HepG2 (cell line): ENCODE measurements at regions not wholly inside any gene's neighbourhood (a gene's known extent, or its start where the extent isn't known, plus 50 kb on each side); places are given as distances from the start of the nearest gene placed in this dataset.

Source experiments
- HCFC1 ChIP-seq: fragments of 150-350 bp; IDR thresholded peaks from 2 replicates; pipeline ENCODE4 v1.6.1; 2014; ENCODE audit warnings: low read depth, low read length
- MED8 ChIP-seq: sonication (generic); formaldehyde crosslinking; IDR thresholded peaks from 2 replicates; pipeline ENCODE4 v1.8.1; 2023; ENCODE audit warnings: mild to moderate bottlenecking, missing genetic modification reagents; ENCODE audit not compliant: insufficient replicate concordance
- MIXL1 ChIP-seq: IDR thresholded peaks from 2 replicates; pipeline ENCODE4 v1.6.1; 2016
- MYNN ChIP-seq: sonication (generic); formaldehyde crosslinking; IDR thresholded peaks from 2 replicates; pipeline ENCODE4 v1.4.0; 2020; ENCODE audit warnings: mild to moderate bottlenecking, low read depth, missing genetic modification reagents
- PHB2 ChIP-seq: fragments of 450-650 bp; IDR thresholded peaks from 2 replicates; pipeline ENCODE4 v1.6.1; 2018; ENCODE audit not compliant: partially characterized antibody
- PHF5A ChIP-seq: IDR thresholded peaks from one replicate; pipeline ENCODE4 v1.6.1; 2018; ENCODE audit warnings: low read depth, missing genetic modification reagents; ENCODE audit not compliant: unreplicated experiment
- PLRG1 ChIP-seq: fragments of 450-650 bp; conservative IDR thresholded peaks from 2 replicates; pipeline ENCODE4 v1.6.1; 2016
- POGZ ChIP-seq: sonication (generic); formaldehyde crosslinking; IDR thresholded peaks from 2 replicates; pipeline ENCODE4 v1.4.0; 2020; ENCODE audit warnings: mild to moderate bottlenecking, missing genetic modification reagents
- STAG1 ChIP-seq: sonication (generic); formaldehyde crosslinking; IDR thresholded peaks from 2 replicates; pipeline ENCODE4 v1.4.0; 2020; ENCODE audit warnings: missing genetic modification reagents
- TRIM24 ChIP-seq: sonication (generic); formaldehyde crosslinking; IDR thresholded peaks from 2 replicates; pipeline ENCODE4 v1.8.0; 2022; ENCODE audit warnings: mild to moderate bottlenecking, missing genetic modification reagents
- ZNF121 ChIP-seq: sonication (generic); formaldehyde crosslinking; IDR thresholded peaks from 2 replicates; pipeline ENCODE4 v1.5.0; 2020; ENCODE audit warnings: mild to moderate bottlenecking, missing genetic modification reagents
- ZNF333 ChIP-seq: sonication (generic); formaldehyde crosslinking; IDR thresholded peaks from 2 replicates; pipeline ENCODE4 v1.4.0; 2020; ENCODE audit warnings: mild to moderate bottlenecking, missing genetic modification reagents, borderline replicate concordance
- ZNF446 ChIP-seq: sonication (generic); formaldehyde crosslinking; IDR thresholded peaks from 2 replicates; pipeline ENCODE4 v1.5.0; 2020; ENCODE audit warnings: mild to moderate bottlenecking, missing genetic modification reagents
- ZNF777 ChIP-seq: sonication (generic); formaldehyde crosslinking; IDR thresholded peaks from 2 replicates; pipeline ENCODE4 v1.4.0; 2020; ENCODE audit warnings: missing genetic modification reagents
- ZNF841 ChIP-seq: sonication (generic); formaldehyde crosslinking; IDR thresholded peaks from 2 replicates; pipeline ENCODE4 v1.8.1; 2023; ENCODE audit warnings: missing genetic modification reagents, borderline replicate concordance
- ZNF879 ChIP-seq: sonication (generic); formaldehyde crosslinking; IDR thresholded peaks from 2 replicates; pipeline ENCODE4 v1.8.1; 2023; ENCODE audit warnings: missing genetic modification reagents
- ZSCAN25 ChIP-seq: sonication (generic); formaldehyde crosslinking; IDR thresholded peaks from 2 replicates; pipeline ENCODE4 v1.8.0; 2022; ENCODE audit warnings: mild to moderate bottlenecking, missing genetic modification reagents
- TF ChIP-seq, protein P1 (sequence below): sonication (generic); formaldehyde crosslinking; IDR thresholded peaks from 2 replicates; pipeline ENCODE4 v1.8.0; 2022; ENCODE audit warnings: mild to moderate bottlenecking, missing genetic modification reagents, borderline replicate concordance
- TF ChIP-seq, protein P2 (sequence below): sonication (generic); formaldehyde crosslinking; IDR thresholded peaks from 2 replicates; pipeline ENCODE4 v1.5.0; 2020; ENCODE audit warnings: missing genetic modification reagents
- TF ChIP-seq, protein P3 (sequence below): fragments of 450-650 bp; IDR thresholded peaks from 2 replicates; pipeline ENCODE4 v1.6.1; 2016
- TF ChIP-seq, protein P4 (sequence below): sonication (generic); formaldehyde crosslinking; conservative IDR thresholded peaks from 2 replicates; pipeline ENCODE4 v1.8.0; 2022; ENCODE audit warnings: missing genetic modification reagents
- TF ChIP-seq, protein P5 (sequence below): sonication (generic); formaldehyde crosslinking; IDR thresholded peaks from 2 replicates; pipeline ENCODE4 v1.5.0; 2020; ENCODE audit warnings: mild to moderate bottlenecking, missing genetic modification reagents

DNA sequence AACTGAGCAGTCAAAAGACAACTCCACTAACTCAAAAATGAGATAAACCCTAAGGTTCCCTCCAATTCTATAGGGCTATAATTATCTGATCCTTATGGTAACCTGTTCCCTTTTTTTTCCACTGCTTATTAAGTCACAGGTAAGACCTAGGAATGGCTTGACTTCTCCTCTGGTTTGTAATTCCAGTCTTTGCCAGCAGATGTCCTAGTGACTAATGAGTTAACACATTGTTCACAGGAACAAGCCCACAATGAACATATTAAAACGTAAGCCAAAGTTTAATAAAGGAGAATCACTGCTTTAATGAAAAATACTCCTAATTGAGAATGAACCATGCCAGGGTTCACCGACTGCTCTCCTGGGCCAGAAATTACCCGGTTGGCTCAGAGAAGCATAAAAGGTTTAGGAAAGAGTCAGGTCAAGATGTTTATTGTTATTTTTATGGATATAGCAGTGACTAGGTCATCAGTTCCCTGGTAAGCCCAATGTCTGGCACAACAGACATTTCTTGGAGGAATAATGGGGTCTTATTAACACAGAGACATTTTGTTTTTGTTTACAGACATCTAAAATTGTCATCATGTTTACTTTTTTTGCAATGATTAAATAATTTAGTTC is 120.1 kb downstream of the ELAPOR2 start (continued):
- TF ChIP-seq, protein P1, sequence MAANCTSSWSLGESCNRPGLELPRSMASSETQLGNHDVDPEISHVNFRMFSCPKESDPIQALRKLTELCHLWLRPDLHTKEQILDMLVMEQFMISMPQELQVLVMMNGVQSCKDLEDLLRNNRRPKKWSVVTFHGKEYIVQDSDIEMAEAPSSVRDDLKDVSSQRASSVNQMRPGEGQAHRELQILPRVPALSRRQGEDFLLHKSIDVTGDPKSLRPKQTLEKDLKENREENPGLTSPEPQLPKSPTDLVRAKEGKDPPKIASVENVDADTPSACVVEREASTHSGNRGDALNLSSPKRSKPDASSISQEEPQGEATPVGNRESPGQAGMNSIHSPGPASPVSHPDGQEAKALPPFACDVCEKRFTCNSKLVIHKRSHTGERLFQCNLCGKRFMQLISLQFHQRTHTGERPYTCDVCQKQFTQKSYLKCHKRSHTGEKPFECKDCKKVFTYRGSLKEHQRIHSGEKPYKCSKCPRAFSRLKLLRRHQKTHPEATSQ (CRISPR knock-in tag) = no peak
- TF ChIP-seq ZNF777 (CRISPR knock-in tag) = no peak
- 0 out of 2 replicates have a peak, but pooled peaks have one; percentile 65 for TF ChIP-seq MIXL1 (CRISPR knock-in tag)
- no peak for TF ChIP-seq POGZ (CRISPR knock-in tag)
- TF ChIP-seq STAG1 = peak; percentile 70
- TF ChIP-seq, protein P2, sequence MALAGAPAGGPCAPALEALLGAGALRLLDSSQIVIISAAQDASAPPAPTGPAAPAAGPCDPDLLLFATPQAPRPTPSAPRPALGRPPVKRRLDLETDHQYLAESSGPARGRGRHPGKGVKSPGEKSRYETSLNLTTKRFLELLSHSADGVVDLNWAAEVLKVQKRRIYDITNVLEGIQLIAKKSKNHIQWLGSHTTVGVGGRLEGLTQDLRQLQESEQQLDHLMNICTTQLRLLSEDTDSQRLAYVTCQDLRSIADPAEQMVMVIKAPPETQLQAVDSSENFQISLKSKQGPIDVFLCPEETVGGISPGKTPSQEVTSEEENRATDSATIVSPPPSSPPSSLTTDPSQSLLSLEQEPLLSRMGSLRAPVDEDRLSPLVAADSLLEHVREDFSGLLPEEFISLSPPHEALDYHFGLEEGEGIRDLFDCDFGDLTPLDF (CRISPR knock-in tag) = no peak
- TF ChIP-seq PLRG1 = no peak
- no peak for TF ChIP-seq HCFC1
- no peak for TF ChIP-seq PHF5A (CRISPR knock-in tag)
- no peak for TF ChIP-seq ZNF446 (CRISPR knock-in tag)
- no peak for TF ChIP-seq ZNF841 (CRISPR knock-in tag)
- no peak for TF ChIP-seq PHB2
- TF ChIP-seq TRIM24 (CRISPR knock-in tag) = no peak
- no peak for TF ChIP-seq MED8 (CRISPR knock-in tag)
- TF ChIP-seq, protein P3, sequence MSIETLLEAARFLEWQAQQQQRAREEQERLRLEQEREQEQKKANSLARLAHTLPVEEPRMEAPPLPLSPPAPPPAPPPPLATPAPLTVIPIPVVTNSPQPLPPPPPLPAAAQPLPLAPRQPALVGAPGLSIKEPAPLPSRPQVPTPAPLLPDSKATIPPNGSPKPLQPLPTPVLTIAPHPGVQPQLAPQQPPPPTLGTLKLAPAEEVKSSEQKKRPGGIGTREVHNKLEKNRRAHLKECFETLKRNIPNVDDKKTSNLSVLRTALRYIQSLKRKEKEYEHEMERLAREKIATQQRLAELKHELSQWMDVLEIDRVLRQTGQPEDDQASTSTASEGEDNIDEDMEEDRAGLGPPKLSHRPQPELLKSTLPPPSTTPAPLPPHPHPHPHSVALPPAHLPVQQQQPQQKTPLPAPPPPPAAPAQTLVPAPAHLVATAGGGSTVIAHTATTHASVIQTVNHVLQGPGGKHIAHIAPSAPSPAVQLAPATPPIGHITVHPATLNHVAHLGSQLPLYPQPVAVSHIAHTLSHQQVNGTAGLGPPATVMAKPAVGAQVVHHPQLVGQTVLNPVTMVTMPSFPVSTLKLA = no peak
- TF ChIP-seq, protein P4, sequence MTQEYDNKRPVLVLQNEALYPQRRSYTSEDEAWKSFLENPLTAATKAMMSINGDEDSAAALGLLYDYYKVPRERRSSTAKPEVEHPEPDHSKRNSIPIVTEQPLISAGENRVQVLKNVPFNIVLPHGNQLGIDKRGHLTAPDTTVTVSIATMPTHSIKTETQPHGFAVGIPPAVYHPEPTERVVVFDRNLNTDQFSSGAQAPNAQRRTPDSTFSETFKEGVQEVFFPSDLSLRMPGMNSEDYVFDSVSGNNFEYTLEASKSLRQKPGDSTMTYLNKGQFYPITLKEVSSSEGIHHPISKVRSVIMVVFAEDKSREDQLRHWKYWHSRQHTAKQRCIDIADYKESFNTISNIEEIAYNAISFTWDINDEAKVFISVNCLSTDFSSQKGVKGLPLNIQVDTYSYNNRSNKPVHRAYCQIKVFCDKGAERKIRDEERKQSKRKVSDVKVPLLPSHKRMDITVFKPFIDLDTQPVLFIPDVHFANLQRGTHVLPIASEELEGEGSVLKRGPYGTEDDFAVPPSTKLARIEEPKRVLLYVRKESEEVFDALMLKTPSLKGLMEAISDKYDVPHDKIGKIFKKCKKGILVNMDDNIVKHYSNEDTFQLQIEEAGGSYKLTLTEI (CRISPR knock-in tag) = no peak
- no peak for TF ChIP-seq ZNF879 (CRISPR knock-in tag)
- no peak for TF ChIP-seq ZSCAN25 (CRISPR knock-in tag)
- TF ChIP-seq, protein P5, sequence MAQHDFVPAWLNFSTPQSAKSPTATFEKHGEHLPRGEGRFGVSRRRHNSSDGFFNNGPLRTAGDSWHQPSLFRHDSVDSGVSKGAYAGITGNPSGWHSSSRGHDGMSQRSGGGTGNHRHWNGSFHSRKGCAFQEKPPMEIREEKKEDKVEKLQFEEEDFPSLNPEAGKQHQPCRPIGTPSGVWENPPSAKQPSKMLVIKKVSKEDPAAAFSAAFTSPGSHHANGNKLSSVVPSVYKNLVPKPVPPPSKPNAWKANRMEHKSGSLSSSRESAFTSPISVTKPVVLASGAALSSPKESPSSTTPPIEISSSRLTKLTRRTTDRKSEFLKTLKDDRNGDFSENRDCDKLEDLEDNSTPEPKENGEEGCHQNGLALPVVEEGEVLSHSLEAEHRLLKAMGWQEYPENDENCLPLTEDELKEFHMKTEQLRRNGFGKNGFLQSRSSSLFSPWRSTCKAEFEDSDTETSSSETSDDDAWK (CRISPR knock-in tag) = no peak
- TF ChIP-seq ZNF121 (CRISPR knock-in tag) = no peak
- no peak for TF ChIP-seq ZNF333 (CRISPR knock-in tag)
- no peak for TF ChIP-seq MYNN (CRISPR knock-in tag)
